GM12874 (cell line): ENCODE measurements at regions not wholly inside any gene's neighbourhood (a gene's known extent, or its start where the extent isn't known, plus 50 kb on each side); places are given as distances from the start of the nearest gene placed in this dataset.

Experiments used
- TF ChIP-seq, protein P1 (sequence below): IDR thresholded peaks from 2 replicates; pipeline ENCODE4 v1.5.1; 2011; ENCODE audit warnings: low read depth, mild to moderate bottlenecking, control low read depth, low read length, moderate library complexity; ENCODE audit not compliant: insufficient read depth

- TF ChIP-seq, protein P1, sequence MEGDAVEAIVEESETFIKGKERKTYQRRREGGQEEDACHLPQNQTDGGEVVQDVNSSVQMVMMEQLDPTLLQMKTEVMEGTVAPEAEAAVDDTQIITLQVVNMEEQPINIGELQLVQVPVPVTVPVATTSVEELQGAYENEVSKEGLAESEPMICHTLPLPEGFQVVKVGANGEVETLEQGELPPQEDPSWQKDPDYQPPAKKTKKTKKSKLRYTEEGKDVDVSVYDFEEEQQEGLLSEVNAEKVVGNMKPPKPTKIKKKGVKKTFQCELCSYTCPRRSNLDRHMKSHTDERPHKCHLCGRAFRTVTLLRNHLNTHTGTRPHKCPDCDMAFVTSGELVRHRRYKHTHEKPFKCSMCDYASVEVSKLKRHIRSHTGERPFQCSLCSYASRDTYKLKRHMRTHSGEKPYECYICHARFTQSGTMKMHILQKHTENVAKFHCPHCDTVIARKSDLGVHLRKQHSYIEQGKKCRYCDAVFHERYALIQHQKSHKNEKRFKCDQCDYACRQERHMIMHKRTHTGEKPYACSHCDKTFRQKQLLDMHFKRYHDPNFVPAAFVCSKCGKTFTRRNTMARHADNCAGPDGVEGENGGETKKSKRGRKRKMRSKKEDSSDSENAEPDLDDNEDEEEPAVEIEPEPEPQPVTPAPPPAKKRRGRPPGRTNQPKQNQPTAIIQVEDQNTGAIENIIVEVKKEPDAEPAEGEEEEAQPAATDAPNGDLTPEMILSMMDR = no peak
Measured at GRCh38 chr12:76692846-76693245, 71.1 kb upstream of the ZDHHC17 start.

DNA sequence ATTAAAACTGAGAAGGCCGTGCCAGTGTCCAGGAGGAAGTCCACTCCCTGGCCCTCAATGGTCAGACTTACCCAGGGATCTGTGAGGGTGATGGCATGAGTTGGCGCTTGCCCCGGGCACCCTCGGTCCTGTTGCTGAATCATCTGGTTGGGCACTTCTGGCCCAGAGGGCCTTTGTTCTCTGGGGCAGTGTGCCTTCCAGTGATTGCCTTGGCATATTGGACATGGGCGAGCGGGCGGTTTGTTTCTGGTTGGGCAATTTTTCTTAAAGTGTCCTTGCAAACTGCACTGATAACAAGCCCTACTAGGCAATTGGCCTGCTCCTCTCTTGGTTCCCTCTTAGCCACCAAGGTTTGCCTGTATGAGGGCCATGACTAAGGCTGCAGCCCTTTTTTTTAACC is 69.5 kb upstream of the ZDHHC17 start:
- TF ChIP-seq, protein P1 = no peak

- TF ChIP-seq, protein P1 = no peak
Measured at GRCh38 chr12:76696186-76696585, 67.7 kb upstream of the ZDHHC17 start.

DNA sequence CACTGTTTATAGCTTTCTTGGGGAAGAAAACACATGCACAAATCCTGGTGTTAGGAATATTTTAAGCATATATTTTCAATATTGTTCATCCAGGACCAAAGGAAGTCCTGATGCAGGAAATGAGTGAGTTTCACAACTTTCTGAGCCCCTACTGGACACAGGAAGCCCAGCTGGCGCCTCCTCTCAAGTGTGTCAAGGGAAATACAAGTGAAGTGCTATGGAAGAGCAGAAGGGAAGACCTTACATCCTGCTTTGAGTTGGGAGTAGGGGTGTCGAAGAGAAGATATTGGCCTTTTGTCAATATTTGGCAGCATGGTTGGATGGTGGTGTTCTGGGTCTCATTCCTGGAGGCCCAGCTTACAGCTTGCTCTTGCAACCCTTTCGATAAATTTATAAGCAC is 66.1 kb upstream of the ZDHHC17 start:
- TF ChIP-seq, protein P1 = no peak

GRCh38 chr12:76698316-76698715 is 65.6 kb upstream of the ZDHHC17 start:
- TF ChIP-seq, protein P1 = no peak

DNA sequence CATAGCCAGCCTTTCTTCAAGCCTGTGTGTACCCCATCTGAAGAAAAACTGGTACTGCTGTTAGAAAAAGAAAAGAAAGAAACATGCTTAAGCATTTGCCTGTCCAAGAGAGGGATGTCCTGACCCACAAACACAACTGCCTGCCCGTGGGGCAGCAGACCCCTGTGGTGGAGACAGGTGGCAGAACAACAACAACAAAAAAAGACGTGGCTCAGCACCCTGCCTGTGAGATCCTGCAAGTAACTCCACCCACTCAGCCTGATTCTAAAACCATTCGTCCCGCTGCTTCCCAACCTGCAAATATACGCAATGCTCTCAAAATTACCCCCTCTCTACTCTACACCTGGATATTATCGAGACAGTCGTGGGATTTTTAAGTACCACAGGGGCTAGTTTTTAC is 64.9 kb upstream of the ZDHHC17 start:
- TF ChIP-seq, protein P1 = no peak

GRCh38 chr12:76701690-76702089 is 62.2 kb upstream of the ZDHHC17 start:
- TF ChIP-seq, protein P1 = no peak

DNA sequence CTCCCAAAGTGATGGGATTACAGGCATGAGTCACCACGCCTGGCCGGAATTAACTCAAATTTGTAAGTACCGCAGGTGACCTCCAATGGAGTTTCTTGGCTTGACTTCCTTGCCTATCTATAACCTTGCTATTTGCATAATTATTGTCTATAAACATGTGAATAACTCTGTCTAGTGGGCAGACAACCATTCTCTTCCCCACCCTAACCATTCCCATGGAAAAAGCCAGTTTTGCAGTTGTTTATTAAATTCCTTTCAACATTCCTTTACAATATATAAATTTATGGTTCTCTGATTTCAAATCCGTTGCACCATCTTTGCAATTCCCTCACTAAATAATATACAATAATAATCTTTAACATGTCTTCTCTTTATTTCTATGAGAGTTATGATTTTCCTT is 61.0 kb upstream of the ZDHHC17 start:
- TF ChIP-seq, protein P1 = no peak
